ENCODE measurements at regions not wholly inside any gene's neighbourhood (a gene's known extent, or its start where the extent isn't known, plus 50 kb on each side); places are given as distances from the start of the nearest gene placed in this dataset.

DNA sequence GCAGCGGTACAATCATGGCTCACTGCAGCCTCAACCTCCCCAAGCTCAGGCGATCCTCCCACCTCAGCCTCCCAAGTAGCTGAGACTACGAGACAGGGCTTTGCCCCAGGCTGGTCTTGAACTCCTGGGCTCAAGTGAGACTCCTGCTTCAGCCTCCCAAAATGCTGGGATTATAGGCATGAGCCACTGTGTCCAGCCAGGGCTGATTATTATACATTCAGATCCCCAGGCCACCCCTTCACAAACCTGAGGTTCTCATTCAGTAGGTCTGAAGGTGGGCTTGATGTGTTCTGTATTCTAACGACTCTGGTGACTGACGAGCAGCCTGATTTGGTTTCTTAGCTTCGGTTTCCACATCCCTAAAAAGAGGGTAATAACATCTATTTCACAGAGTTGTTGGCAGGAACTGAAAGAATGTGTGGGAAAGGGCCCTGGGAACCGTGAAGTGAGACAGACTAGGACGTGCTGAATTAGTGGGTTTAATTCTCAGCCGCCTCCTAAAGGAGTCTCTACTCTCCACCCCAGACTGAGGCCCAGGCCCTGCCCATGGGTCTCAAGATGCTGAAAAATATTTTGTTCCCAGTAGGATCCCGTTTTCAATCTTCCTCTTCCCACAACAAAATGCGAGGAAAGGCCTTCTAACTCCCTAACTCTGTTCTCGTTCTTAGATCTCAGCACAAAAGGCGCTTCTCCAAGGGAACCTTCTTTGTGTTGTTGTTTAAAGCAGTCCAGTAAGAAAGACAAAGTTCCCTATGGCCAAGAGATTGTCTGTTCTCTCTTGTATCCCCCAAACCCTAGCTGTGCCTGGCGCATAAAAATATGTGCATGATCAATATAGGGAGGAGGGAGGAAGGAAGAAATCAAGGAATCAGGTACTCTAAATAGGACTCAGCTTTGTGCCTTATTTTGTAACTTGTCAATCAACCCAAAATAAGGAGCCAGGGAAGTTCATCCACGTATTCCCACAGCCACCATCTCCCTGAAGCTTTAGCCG, 210.0 kb upstream of the TOPAZ1 start:
- TF ChIP-seq ELF1 (IDR thresholded peaks at IDR 0.05) (no peak), FOXJ3 (CRISPR knock-in tag; IDR thresholded peaks at IDR 0.05) (no peak), SMC3 (IDR thresholded peaks at IDR 0.05; ENCODE audit: low read depth, low read length) (no peak), CHD2 (IDR thresholded peaks at IDR 0.05; ENCODE audit: low read length, partially characterized antibody) (no peak), RCOR1 (IDR thresholded peaks at IDR 0.05; ENCODE audit: low read length) (no peak), POLR2AphosphoS5 (IDR thresholded peaks at IDR 0.05; ENCODE audit: low read depth, low read length) (no peak), YY1 (IDR thresholded peaks at IDR 0.05; ENCODE audit: low read depth) (no peak)
- TF ChIP-seq, protein P1, sequence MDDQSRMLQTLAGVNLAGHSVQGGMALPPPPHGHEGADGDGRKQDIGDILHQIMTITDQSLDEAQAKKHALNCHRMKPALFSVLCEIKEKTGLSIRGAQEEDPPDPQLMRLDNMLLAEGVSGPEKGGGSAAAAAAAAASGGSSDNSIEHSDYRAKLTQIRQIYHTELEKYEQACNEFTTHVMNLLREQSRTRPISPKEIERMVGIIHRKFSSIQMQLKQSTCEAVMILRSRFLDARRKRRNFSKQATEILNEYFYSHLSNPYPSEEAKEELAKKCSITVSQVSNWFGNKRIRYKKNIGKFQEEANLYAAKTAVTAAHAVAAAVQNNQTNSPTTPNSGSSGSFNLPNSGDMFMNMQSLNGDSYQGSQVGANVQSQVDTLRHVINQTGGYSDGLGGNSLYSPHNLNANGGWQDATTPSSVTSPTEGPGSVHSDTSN (IDR thresholded peaks at IDR 0.05), result no peak
- TF ChIP-seq, protein P2, sequence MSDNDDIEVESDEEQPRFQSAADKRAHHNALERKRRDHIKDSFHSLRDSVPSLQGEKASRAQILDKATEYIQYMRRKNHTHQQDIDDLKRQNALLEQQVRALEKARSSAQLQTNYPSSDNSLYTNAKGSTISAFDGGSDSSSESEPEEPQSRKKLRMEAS (IDR thresholded peaks at IDR 0.05; ENCODE audit: low read depth), result no peak
- TF ChIP-seq, protein P3, sequence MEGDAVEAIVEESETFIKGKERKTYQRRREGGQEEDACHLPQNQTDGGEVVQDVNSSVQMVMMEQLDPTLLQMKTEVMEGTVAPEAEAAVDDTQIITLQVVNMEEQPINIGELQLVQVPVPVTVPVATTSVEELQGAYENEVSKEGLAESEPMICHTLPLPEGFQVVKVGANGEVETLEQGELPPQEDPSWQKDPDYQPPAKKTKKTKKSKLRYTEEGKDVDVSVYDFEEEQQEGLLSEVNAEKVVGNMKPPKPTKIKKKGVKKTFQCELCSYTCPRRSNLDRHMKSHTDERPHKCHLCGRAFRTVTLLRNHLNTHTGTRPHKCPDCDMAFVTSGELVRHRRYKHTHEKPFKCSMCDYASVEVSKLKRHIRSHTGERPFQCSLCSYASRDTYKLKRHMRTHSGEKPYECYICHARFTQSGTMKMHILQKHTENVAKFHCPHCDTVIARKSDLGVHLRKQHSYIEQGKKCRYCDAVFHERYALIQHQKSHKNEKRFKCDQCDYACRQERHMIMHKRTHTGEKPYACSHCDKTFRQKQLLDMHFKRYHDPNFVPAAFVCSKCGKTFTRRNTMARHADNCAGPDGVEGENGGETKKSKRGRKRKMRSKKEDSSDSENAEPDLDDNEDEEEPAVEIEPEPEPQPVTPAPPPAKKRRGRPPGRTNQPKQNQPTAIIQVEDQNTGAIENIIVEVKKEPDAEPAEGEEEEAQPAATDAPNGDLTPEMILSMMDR (IDR thresholded peaks at IDR 0.05), result no peak
